ENCODE measurements at regions not wholly inside any gene's neighbourhood (a gene's known extent, or its start where the extent isn't known, plus 50 kb on each side); places are given as distances from the start of the nearest gene placed in this dataset.

DNA sequence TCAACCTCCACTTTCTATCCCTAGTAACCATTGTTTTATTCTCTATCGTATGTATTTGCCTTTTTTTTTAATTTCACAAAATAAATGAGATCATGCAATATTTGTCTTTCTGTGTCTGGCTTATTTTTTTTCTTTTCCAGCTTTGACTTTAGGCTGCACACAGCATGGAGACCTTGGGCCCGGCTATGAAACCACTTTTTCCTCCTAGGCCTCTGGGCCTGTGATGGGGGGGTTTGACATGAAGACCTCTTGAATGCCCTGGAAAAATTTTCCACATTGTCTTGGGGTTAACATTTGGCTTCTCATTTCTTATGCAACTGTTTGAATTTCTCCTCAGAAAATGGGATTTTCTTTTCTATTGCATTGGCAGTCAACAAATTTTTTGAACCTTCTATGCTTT lies 100.2 kb upstream of the BTG3 start:
- TF ChIP-seq, protein P1, sequence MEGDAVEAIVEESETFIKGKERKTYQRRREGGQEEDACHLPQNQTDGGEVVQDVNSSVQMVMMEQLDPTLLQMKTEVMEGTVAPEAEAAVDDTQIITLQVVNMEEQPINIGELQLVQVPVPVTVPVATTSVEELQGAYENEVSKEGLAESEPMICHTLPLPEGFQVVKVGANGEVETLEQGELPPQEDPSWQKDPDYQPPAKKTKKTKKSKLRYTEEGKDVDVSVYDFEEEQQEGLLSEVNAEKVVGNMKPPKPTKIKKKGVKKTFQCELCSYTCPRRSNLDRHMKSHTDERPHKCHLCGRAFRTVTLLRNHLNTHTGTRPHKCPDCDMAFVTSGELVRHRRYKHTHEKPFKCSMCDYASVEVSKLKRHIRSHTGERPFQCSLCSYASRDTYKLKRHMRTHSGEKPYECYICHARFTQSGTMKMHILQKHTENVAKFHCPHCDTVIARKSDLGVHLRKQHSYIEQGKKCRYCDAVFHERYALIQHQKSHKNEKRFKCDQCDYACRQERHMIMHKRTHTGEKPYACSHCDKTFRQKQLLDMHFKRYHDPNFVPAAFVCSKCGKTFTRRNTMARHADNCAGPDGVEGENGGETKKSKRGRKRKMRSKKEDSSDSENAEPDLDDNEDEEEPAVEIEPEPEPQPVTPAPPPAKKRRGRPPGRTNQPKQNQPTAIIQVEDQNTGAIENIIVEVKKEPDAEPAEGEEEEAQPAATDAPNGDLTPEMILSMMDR (IDR thresholded peaks at IDR 0.05): no peak
- TF ChIP-seq POLR2A (IDR thresholded peaks at IDR 0.05): no peak
